Activated naive CD8-positive, alpha-beta T cell treated with anti-CD3 and anti-CD28 coated beads, Interleukin-2, amount 10 ng/mL, durations not matched to agents 7 days and 5 days (primary cell): ENCODE measurements at regions not wholly inside any gene's neighbourhood (a gene's known extent, or its start where the extent isn't known, plus 50 kb on each side); places are given as distances from the start of the nearest gene placed in this dataset.

Source experiments
- ATAC-seq: fragments of 150-1000 bp; cut with Tn5 transposase; one replicate; pipeline ENCODE4 v1.10.0; 2021; ENCODE audit warnings: low read depth, moderate library complexity
- POLR2A ChIA-PET: fragments of 350-600 bp; sonication (Branson Sonifier 250); formaldehyde crosslinking; loops from one replicate; lab custom pipeline; 2021; ENCODE audit warnings: antibody characterized with exemption; lab: Charles Lee
- DNase-seq: peaks from one replicate; pipeline ENCODE4 v3.0.0; 2021
- H3K27ac Mint-ChIP-seq: one replicate; pipeline ENCODE4 v1.8.0; 2022; ENCODE audit warnings: mild to moderate bottlenecking, mixed read lengths
- H3K27me3 Mint-ChIP-seq: one replicate; pipeline ENCODE4 v1.8.0; 2022; ENCODE audit warnings: mild to moderate bottlenecking, moderate library complexity, mixed read lengths
- H3K36me3 Mint-ChIP-seq: one replicate; pipeline ENCODE4 v1.8.0; 2021; ENCODE audit warnings: mild to moderate bottlenecking, mixed read lengths
- H3K4me1 Mint-ChIP-seq: one replicate; pipeline ENCODE4 v1.8.0; 2021; ENCODE audit warnings: mixed read lengths
- H3K4me3 Mint-ChIP-seq: one replicate; pipeline ENCODE4 v1.8.0; 2022; ENCODE audit warnings: mild to moderate bottlenecking, moderate library complexity, mixed read lengths
- H3K9me3 Mint-ChIP-seq: one replicate; pipeline ENCODE4 v1.8.0; 2021; ENCODE audit warnings: mixed read lengths

- H3K27me3 Mint-ChIP-seq = no peaks in the 10 kb centered on the region
- H3K4me1 Mint-ChIP-seq = peaks cover 17% of the 10 kb centered on the region
- H3K4me3 Mint-ChIP-seq = no peak overlapping the region
- no peaks in the 10 kb centered on the region for H3K36me3 Mint-ChIP-seq
- H3K27ac Mint-ChIP-seq = no peak overlapping the region
- ATAC-seq = no peak
- DNase-seq = no peak
- POLR2A ChIA-PET = no interaction called here
- H3K9me3 Mint-ChIP-seq = no peaks in the 10 kb centered on the region
Measured at GRCh38 chr7:159196584-159196983, 51.9 kb upstream of the VIPR2 start.

- DNase-seq (no peak), ATAC-seq (no peak)
- Mint-ChIP-seq H3K4me3 (no peak overlapping the region), H3K27me3 (no peaks in the 10 kb centered on the region), H3K27ac (no peak overlapping the region), H3K36me3 (no peaks in the 10 kb centered on the region), H3K4me1 (peaks cover 17% of the 10 kb centered on the region), H3K9me3 (no peaks in the 10 kb centered on the region)
- POLR2A ChIA-PET = no interaction called here
Measured at GRCh38 chr7:159195946-159196345, 51.3 kb upstream of the VIPR2 start.
